Activated CD4-positive, alpha-beta T cell treated with anti-CD3 and anti-CD28 coated beads, Interleukin-2, amount 50 U/mL, for 1 hour (primary cell): ENCODE measurements at regions not wholly inside any gene's neighbourhood (a gene's known extent, or its start where the extent isn't known, plus 50 kb on each side); places are given as distances from the start of the nearest gene placed in this dataset.

Source experiments
- DNase-seq: peaks from one replicate; pipeline ENCODE4 v3.0.0-alpha.2; 2020

- DNase-seq, result no peak
These were observed 312.4 kb upstream of the FANCL start for GRCh38 chr2:58553522-58553921.

GRCh38 chr2:58545300-58546280 is 304.5 kb upstream of the FANCL start:
- DNase-seq, result no peak

- no peak for DNase-seq
These were observed 302.3 kb upstream of the FANCL start for GRCh38 chr2:58543442-58543841.

- DNase-seq, result no peak
These were observed 300.4 kb upstream of the FANCL start for GRCh38 chr2:58541511-58541910.

- DNase-seq, result no peak
These were observed 299.6 kb upstream of the FANCL start for GRCh38 chr2:58540681-58541080.

- DNase-seq, result no peak
These were observed 298.8 kb upstream of the FANCL start for GRCh38 chr2:58539973-58540372.

GRCh38 chr2:58535990-58536389 is 294.9 kb upstream of the FANCL start:
- DNase-seq, result no peak

GRCh38 chr2:58535182-58535581 is 294.1 kb upstream of the FANCL start:
- DNase-seq, result no peak

- DNase-seq, result no peak
These were observed 292.3 kb upstream of the FANCL start for GRCh38 chr2:58533376-58533775.

- no peak for DNase-seq
These were observed 291.5 kb upstream of the FANCL start for GRCh38 chr2:58532641-58533040.

- DNase-seq, result no peak
These were observed 286.5 kb upstream of the FANCL start for GRCh38 chr2:58527647-58528046.

- no peak for DNase-seq
These were observed 280.9 kb upstream of the FANCL start for GRCh38 chr2:58521803-58522554.

GRCh38 chr2:58520903-58521302 is 279.8 kb upstream of the FANCL start:
- no peak for DNase-seq

- DNase-seq, result no peak
These were observed 276.8 kb upstream of the FANCL start for GRCh38 chr2:58517881-58518280.

GRCh38 chr2:58516695-58517094 is 275.6 kb upstream of the FANCL start:
- DNase-seq, result no peak

GRCh38 chr2:58515827-58516573 is 274.9 kb upstream of the FANCL start:
- no peak for DNase-seq

GRCh38 chr2:58514252-58514651 is 273.1 kb upstream of the FANCL start:
- no peak for DNase-seq

- no peak for DNase-seq
These were observed 271.8 kb upstream of the FANCL start for GRCh38 chr2:58512878-58513277.

GRCh38 chr2:58508006-58508405 is 266.9 kb upstream of the FANCL start:
- no peak for DNase-seq

- no peak for DNase-seq
These were observed 262.8 kb upstream of the FANCL start for GRCh38 chr2:58503918-58504317.

GRCh38 chr2:58502931-58503330 is 261.8 kb upstream of the FANCL start:
- no peak for DNase-seq

- no peak for DNase-seq
These were observed 260.4 kb upstream of the FANCL start for GRCh38 chr2:58501371-58502160.
